ENCODE measurements at regions not wholly inside any gene's neighbourhood (a gene's known extent, or its start where the extent isn't known, plus 50 kb on each side); places are given as distances from the start of the nearest gene placed in this dataset.

GRCh38 chr16:79452671-79453070 lies 147.9 kb downstream of the MAF start:
- no peak for DNase-seq (ENCODE audit: low read depth, low spot score)
- no peak overlapping the region for H3K4me3 ChIP-seq (ENCODE audit: low read length)

DNA sequence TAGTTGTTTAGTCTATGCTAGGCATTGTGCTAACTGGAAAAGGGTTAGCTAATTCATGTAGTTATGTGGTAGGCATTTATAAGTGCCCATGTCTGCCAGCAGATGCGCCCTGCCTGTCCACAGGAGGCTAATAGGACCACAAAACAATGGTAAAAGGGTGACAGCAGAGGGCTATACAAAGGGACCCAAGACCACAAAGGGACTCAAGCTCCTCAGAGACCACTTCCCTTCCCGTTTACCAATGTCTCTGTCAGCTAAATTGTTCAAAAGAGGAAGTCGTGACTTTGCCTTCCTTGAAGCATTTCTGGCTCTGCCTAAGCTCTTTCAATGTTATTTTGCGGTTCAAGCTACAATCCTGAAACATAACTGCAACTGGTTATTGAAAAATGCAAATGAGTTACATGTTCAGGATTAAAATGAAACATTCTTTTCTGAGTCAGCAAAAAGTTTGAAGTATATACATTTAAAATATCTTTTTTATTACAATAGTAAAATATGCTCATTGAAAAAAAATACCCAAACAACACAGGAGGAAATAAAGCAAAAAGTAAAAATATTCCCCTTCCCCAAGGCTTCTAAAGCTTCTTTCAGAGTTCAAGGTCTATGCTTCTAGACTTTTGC lies 149.2 kb downstream of the MAF start:
- H3K4me3 ChIP-seq (ENCODE audit: low read length) = no peak overlapping the region
- no peak for DNase-seq (ENCODE audit: low read depth, low spot score)

GRCh38 chr16:79449900-79450299 lies 150.6 kb downstream of the MAF start:
- no peak overlapping the region for H3K4me3 ChIP-seq (ENCODE audit: low read length)
- DNase-seq (ENCODE audit: low read depth, low spot score) = no peak

- no peak overlapping the region for H3K4me3 ChIP-seq (ENCODE audit: low read length)
- DNase-seq (ENCODE audit: low read depth, low spot score) = no peak
Measured at GRCh38 chr16:79449067-79449769, 151.3 kb downstream of the MAF start.

DNA sequence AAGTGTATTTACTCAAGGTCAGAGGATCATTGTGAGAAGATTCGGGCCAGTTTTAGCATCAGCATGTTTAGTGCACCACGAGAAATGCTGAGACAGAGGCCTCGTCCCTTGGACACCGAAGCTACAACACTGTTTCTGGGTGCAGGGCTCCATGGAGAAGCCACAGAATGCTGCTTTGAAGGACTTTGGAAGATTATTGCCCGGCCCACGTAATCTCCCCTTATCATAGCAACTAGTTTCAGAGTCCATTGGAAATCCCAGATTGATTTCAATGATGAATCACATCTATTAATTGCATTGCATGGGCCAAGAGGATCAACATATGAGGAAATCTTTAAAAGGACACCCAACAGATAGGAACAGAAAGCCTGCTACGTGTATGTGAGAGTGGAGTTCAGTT lies 156.0 kb downstream of the MAF start:
- H3K4me3 ChIP-seq (ENCODE audit: low read length) = no peak overlapping the region
- no peak for DNase-seq (ENCODE audit: low read depth, low spot score)

GRCh38 chr16:79439901-79440300 lies 160.6 kb downstream of the MAF start:
- H3K4me3 ChIP-seq (ENCODE audit: low read length) = no peak overlapping the region
- DNase-seq (ENCODE audit: low read depth, low spot score) = no peak

GRCh38 chr16:79437764-79438751 lies 162.5 kb downstream of the MAF start:
- no peak for DNase-seq (ENCODE audit: low read depth, low spot score)
- no peak overlapping the region for H3K4me3 ChIP-seq (ENCODE audit: low read length)

DNA sequence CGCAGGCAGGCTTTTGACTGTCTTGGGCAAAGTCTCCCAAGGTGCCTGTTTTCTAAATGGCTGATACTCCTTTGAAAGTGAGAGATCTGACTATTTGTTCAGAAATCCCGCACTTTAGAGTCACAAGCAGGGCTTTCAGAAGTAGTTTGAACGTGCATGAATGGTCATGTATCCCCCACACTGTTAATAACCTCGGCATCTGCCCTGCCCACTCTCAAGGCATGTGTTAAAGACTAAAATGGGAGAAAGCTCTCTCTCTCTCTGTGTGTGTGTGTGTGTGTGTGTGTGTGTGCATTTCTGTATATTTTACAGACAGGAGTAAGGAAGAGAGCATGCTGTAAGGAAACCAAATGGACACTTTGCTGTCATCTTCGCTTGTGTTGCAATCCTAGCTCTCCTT lies 163.7 kb downstream of the MAF start:
- DNase-seq (ENCODE audit: low read depth, low spot score) = no peak
- H3K4me3 ChIP-seq (ENCODE audit: low read length) = no peak overlapping the region

- H3K4me3 ChIP-seq (ENCODE audit: low read length) = no peak overlapping the region
- no peak for DNase-seq (ENCODE audit: low read depth, low spot score)
Measured at GRCh38 chr16:79434771-79435170, 165.8 kb downstream of the MAF start.

DNA sequence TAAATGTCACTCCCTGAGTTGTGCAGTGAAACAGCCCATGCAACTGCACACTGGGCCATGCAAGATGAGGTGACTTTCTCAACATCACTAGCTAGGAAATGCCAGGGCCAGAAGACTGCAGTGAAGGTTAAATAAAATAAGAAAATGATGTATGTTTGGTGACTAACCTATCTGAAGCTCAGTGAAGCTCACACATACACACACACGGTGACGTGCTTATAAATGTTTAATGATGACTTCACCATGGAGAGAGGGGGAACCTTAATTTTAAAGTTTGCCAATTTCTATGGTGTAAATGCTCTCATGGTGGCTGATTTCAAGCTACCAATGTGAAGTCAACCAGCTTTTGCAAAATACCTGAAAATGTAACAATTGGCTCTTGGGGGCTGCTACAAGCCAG lies 166.4 kb downstream of the MAF start:
- H3K4me3 ChIP-seq (ENCODE audit: low read length) = no peak overlapping the region
- DNase-seq (ENCODE audit: low read depth, low spot score) = no peak

GRCh38 chr16:79431923-79432322 lies 168.6 kb downstream of the MAF start:
- H3K4me3 ChIP-seq (ENCODE audit: low read length) = no peak overlapping the region
- no peak for DNase-seq (ENCODE audit: low read depth, low spot score)

GRCh38 chr16:79430191-79430678 lies 170.3 kb downstream of the MAF start:
- no peak for DNase-seq (ENCODE audit: low read depth, low spot score)
- no peak overlapping the region for H3K4me3 ChIP-seq (ENCODE audit: low read length)

DNA sequence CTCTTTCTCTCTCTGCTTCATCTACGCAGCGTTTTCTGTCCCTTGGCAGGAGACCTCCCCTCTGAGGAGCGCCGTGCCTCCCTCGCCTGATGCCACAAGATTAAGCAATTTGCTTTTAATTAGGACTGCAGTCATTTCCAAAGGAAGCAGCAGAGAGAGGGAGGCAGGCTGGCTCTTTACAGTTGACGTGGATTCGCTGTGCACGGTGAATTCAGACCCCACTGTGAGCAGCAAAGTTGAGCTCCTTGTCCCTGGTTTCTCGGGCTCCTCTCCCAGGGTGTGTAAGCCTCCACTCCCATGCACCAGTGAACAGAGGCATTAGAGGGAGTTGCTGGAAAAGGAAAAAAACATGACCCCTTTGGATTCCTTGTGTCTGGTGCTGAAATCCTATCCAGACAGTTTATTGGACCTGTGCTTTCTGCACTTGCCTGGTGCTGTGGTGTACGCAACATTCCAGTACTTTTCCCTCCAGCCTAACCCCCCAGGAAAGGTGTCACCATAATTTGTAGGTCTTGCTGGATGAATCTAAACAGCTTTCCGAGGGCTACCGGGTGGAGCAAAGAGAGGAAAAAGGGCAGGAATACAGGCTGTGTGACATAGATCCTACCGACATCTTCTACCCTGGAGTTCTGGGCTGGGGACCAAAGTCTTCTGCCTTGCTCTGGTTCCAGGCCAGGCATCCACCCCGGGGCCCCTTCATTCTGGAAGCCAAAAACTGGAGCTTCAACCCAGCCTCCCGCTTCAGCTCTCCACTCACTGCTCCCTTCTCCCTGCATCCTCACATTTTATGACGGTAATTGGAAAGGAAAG lies 171.0 kb downstream of the MAF start:
- no peak overlapping the region for H3K4me3 ChIP-seq (ENCODE audit: low read length)
- DNase-seq (ENCODE audit: low read depth, low spot score) = no peak

- no peak for DNase-seq (ENCODE audit: low read depth, low spot score)
- H3K4me3 ChIP-seq (ENCODE audit: low read length) = no peak overlapping the region
Measured at GRCh38 chr16:79426663-79427062, 173.9 kb downstream of the MAF start.

DNA sequence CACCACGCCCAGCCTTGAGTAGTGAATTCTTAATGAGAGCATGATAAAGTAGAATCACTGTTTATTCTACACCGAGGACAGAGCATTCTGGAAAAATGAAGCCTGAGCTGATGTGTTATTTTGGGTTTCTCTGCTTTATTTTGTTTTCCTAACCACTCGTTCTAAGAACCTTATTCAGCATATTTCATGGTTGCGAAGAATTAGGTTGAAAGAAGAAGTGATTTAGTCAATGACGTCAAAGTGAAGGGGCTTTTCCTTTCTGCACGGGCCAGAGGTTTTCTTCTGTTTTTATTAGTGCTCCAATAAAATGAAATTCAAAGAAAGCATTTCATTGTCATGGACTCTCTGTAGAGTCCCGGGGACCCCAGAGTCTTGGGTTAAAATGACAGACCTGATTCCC lies 178.5 kb downstream of the MAF start:
- no peak for DNase-seq (ENCODE audit: low read depth, low spot score)
- no peak overlapping the region for H3K4me3 ChIP-seq (ENCODE audit: low read length)

- DNase-seq (ENCODE audit: low read depth, low spot score) = no peak
- H3K4me3 ChIP-seq (ENCODE audit: low read length) = no peak overlapping the region
Measured at GRCh38 chr16:79421126-79421525, 179.4 kb downstream of the MAF start.

DNA sequence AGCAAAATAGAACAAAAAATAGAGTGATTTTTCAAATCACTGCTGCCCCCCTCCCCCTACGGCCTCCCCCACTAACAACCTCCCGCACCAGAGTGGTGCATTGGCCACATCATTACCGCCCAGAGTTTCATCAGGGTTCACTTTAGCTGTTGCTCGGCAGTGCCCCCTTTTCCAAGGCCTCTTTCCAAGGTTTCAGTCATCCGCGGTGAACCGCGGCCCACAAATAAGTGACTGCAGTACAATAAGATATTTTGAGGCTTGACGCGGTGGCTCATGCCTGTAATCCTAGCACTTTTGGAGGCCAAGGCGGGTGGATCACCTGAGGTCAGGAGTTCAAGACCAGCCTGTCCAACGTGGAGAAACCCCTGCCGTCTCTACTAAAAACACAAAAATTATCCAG lies 180.0 kb downstream of the MAF start:
- DNase-seq (ENCODE audit: low read depth, low spot score) = no peak
- H3K4me3 ChIP-seq (ENCODE audit: low read length) = no peak overlapping the region

GRCh38 chr16:79419148-79419547 lies 181.4 kb downstream of the MAF start:
- DNase-seq (ENCODE audit: low read depth, low spot score) = no peak
- H3K4me3 ChIP-seq (ENCODE audit: low read length) = no peak overlapping the region

GRCh38 chr16:79417601-79418008 lies 182.9 kb downstream of the MAF start:
- no peak overlapping the region for H3K4me3 ChIP-seq (ENCODE audit: low read length)
- no peak for DNase-seq (ENCODE audit: low read depth, low spot score)
